Sciatic nerve (tissue), 2 donors: ENCODE measurements at regions not wholly inside any gene's neighbourhood (a gene's known extent, or its start where the extent isn't known, plus 50 kb on each side); places are given as distances from the start of the nearest gene placed in this dataset.
"Not testable (repeated sequence)": the region's sequence is repeated elsewhere in the genome, so short reads cannot be mapped to it uniquely, and the experiment has no call there.

Experiments used
- ATAC-seq: fragments of 200-7000 bp; cut with Tn5 transposase; one replicate; pipeline ENCODE4 v1.9.1; 2020; ENCODE audit warnings: mild to moderate bottlenecking, moderate library complexity
- DNase-seq: peaks from one replicate; pipeline ENCODE4 v3.0.0-alpha.2; 2020; ENCODE audit warnings: low spot score
- intact Hi-C: fragments of 100-400 bp; cut with DNase I; formaldehyde crosslinking; loops from one replicate; pipeline ENCODE4 v1.14.2; 2022
- donor health status: DM: no; HTN: no; CAD: no.
- donor health status: DM: no; HTN: no; CAD: no.

DNA sequence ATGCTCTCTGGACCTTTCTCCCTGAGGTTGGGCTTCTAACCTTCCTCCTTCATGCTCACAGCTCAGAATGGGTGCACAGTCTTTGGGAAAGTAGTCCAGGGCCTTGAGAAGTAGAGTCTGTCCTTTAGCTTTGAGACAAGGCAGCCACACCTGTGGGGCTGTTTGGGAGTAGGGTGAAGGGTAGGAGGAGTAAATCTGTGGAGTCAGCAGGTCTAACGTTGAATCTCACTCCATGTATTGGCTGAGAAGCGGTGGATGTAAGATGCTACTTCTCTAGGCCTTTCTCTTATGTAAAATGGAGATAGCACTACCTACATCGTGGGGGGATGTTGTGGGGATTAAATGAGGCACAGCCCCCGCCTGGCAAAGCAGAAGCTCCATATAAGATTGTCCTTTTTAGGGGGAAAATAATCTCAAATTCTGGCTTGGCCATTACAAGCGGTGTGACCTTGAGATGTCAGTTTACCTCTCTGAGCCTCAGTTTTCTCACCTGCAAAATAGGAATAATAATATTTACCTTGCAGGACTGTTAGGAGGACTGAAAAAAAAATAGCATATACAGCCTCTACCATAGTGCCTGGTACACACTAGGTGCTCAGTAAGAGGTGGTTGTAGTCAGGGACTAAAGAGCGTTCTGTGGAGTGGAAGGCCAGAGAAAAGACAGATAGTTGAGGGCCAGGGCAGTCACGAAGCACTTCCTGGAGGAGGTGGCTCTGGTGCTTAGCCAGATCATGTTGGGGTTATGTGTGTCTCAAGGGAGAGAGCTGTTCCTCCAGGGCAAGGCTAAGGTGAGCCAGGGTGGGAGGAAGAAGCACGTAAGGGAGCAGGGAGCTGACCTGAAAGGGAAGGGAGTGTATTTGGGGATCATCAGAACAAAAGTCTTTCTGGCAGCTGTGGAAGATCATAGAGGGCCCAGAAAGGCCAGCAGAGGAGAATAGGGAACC, 82.8 kb upstream of the MRPS22 start:
- intact Hi-C loops, result no loop called here
- DNase-seq (no peak), ATAC-seq (no peak)

GRCh38 chr3:139261754-139262586, 81.8 kb upstream of the MRPS22 start:
- DNase-seq (no peak), ATAC-seq (no peak)
- intact Hi-C loops, result no loop called here

GRCh38 chr3:139263798-139264197, 80.0 kb upstream of the MRPS22 start:
- intact Hi-C loops, result no loop called here
- DNase-seq (no peak), ATAC-seq (no peak)

- ATAC-seq (no peak), DNase-seq (no peak)
- intact Hi-C loops, result no loop called here
These were observed 79.4 kb upstream of the MRPS22 start for GRCh38 chr3:139264375-139264774.

- ATAC-seq, result no peak
- intact Hi-C loops, result loop anchor here (5.0 kb wide), 1 partner anchor 977 kb away; no protein-coding TSS in a partner anchor
- no peak for DNase-seq
These were observed 78.4 kb upstream of the MRPS22 start for GRCh38 chr3:139265131-139266016.

- no peak for DNase-seq
- intact Hi-C loops, result loop anchor here (5.0 kb wide), 1 partner anchor 975 kb away; no protein-coding TSS in a partner anchor
- no peak for ATAC-seq
These were observed 76.2 kb upstream of the MRPS22 start for GRCh38 chr3:139267300-139268246.

DNA sequence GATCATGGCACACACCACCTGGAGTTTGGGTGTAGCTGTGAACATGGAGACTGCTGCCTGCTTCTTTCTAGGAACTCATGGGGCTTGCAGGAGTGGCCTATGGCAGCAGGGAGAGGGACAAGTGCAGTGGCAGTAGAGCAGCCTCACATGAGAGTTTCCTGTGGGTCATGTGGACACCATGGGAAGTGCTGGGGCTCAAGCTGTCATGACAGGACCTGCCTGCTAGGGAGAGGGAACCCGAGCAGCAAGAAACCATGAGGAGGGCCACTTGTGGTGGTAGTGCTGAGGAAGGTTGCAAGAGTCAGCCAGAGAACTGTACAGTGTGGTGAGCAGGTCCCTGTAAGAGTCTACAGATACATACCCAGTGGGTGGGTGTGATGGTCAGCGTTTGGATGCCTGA, 73.8 kb upstream of the MRPS22 start:
- ATAC-seq (no peak), DNase-seq (no peak)
- intact Hi-C loops, result loop anchor here (5.0 kb wide), 1 partner anchor 972 kb away; no protein-coding TSS in a partner anchor

GRCh38 chr3:139270652-139271051, 73.2 kb upstream of the MRPS22 start:
- intact Hi-C loops, DNase-seq, ATAC-seq: not testable (repeated sequence)

DNA sequence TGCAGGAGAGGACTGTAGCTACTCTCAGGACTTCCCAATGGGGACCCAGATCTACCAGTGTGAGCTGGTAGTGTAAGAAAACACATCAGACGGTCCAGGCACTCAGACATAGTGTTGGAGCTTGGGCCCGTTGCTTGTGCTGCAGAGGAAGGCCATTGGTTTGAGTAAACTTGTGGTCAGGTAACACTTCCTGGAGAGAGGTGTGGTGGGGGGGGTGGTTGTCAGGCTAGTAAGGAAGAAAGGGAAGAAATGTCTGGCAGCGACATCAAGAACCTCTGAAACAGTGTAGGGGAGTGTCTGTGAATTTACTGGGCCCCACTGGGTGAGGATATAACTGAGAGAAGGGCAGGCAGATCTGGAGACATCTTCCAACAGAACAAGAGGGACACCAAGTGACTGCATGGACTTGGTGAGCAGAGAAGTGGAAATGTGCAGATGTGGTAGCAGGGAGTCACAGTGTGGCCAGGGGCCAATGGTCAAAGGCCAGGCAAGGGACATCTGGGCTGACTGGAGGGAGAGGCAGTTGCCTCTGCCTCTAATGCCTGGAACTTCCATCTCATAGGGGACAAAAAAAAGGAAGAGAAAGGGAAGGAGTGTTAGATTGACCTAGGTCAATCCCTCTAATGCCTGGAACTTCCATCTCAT, 63.7 kb upstream of the MRPS22 start:
- no peak for ATAC-seq
- intact Hi-C loops, result no loop called here

GRCh38 chr3:139281096-139281495, 62.7 kb upstream of the MRPS22 start:
- DNase-seq, result no peak
- ATAC-seq, result no peak
- intact Hi-C loops, result no loop called here

More for the DNA sequence above, 63.7 kb upstream of the MRPS22 start:
- no peak for DNase-seq

DNA sequence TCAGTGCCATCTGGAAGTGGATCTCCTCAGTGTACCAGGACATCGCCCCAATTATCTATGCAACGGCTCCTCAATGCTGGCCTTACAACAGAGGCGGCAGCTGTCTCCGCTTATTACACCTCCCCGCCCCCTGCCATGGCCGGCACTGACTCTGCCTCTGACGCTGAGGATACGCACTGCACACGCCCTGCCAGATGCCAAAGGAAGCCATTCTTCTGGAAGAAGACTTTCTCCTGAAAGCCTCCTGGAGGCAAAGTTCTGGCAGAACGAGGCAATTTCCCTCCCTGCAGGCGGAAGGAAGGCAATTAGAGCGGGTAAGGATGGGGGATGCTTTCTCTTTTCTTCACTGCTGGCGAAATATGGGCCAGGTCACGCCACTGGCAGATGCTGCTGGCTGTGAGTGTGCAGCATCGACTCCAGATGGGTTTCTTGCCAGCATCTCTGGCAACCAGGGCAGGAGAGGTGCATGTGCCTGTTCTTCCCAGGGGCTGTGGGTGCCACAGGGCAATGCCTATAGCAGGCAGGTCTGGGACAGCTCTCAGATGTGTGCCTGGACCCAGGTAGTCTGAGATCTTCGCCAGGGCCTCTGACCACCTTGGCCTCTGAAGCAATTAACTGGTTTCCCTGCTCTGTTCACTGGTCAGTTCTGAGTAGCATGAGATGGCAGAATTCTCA, 62.2 kb upstream of the MRPS22 start:
- DNase-seq, result no peak
- no peak for ATAC-seq
- intact Hi-C loops, result no loop called here

- no peak for ATAC-seq
- intact Hi-C loops, result no loop called here
- no peak for DNase-seq
These were observed 60.5 kb upstream of the MRPS22 start for GRCh38 chr3:139283301-139283700.

GRCh38 chr3:139284221-139284620, 59.6 kb upstream of the MRPS22 start:
- intact Hi-C loops, result no loop called here
- DNase-seq (no peak), ATAC-seq (no peak)

DNA sequence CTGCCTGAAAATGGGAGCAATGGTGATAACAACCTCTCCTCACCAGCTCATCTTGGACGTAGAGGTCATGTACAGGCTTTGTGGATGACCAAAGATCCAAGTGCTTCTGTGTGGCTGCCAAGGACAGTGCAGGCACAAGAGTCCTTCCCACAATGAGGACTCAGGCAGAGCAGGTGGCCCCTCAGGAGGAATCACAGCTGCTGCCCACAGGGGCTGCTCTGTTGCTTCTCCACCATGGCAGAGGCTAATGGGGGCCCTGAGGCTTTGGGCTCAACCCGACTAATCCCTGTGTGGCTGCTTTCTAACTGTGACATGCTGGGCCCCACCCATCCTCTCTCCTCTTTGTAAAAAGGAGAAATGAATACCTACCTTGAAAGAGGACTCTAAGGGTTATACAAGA, 58.1 kb upstream of the MRPS22 start:
- no peak for DNase-seq
- intact Hi-C loops, result no loop called here

DNA sequence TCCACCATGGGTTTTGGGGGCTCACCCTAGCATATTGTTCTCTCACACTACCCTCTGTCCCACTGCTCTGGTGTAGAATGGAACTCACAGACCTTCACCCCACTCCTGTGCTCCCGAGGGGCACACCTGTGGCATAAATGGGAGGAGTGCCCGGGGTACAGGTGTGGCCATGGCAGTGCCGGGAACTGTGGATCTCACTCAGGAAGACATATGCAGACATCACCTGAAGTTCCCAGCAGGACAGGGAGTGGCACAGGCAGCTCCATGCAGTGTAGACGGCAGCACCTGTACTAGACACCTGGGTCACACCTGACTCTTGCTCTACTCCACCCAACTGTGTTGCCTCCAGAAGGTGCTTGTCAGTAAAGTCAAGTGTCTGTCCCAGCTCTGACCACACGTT, 57.6 kb upstream of the MRPS22 start:
- DNase-seq (no peak), ATAC-seq (no peak)
- intact Hi-C loops, result no loop called here

More for the DNA sequence above, 58.1 kb upstream of the MRPS22 start:
- no peak for ATAC-seq

DNA sequence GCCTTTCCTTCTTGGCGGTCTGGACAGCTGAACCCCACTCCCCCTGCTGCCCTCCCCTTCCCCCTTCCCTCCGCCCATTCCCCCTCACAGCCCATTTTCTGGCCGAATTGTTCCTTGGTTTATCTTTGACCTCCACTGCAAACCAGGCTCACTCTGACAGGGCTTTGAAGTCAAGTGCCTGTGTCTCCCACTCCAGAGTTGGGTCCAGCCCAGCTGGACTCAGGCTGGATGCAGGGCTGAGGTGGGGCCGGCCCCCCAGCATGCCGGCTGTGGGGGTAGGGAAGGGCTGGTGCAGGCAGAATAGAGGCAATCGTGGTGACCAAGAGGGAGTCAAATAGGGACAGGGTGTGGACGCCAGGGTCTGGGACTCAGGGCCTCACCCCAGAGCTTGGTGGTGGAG, 57.0 kb upstream of the MRPS22 start:
- ATAC-seq, result no peak
- no peak for DNase-seq
- intact Hi-C loops, result no loop called here

GRCh38 chr3:139287557-139287956, 56.3 kb upstream of the MRPS22 start:
- no peak for ATAC-seq
- DNase-seq, result no peak
- intact Hi-C loops, result no loop called here
